ENCODE measurements at regions not wholly inside any gene's neighbourhood (a gene's known extent, or its start where the extent isn't known, plus 50 kb on each side); places are given as distances from the start of the nearest gene placed in this dataset.

DNA sequence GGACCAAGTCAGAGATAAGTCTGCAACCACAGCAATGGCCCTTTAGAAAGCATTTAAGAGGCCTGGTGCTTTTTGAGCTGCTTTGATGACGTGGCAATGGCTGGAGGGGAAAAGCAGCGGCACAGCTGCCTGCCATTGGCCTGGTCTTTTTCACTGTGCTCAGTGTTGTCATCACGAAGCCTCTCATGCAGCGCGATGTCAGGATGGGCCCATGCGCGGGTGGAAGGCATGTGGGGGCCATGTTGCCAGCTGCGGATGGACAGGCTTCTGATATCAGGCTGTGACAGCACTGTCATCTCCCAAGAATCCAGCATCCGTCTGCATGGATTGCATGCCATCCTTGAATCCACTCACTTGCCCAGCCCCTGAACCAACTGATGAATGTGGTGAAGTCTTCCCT lies 204.5 kb downstream of the ACKR3 start:
- WGBS, 2 donors: 73 to 91% methylated on average over 9 of the region's 9 CpGs
- no peak for DNase-seq
- Histone ChIP-seq H3K4me1 (no peaks in the 10 kb centered on the region), H3K9me3 (no peaks in the 10 kb centered on the region), H3K27me3 (no peaks in the 10 kb centered on the region), H3K36me3 (no peaks in the 10 kb centered on the region), H3K4me3 (no peak overlapping the region), H3K27ac (no peak overlapping the region)
- no peak for TF ChIP-seq EP300 (IDR thresholded peaks at IDR 0.05)
- intact Hi-C loops (cut with DNase I): no loop called here

DNA sequence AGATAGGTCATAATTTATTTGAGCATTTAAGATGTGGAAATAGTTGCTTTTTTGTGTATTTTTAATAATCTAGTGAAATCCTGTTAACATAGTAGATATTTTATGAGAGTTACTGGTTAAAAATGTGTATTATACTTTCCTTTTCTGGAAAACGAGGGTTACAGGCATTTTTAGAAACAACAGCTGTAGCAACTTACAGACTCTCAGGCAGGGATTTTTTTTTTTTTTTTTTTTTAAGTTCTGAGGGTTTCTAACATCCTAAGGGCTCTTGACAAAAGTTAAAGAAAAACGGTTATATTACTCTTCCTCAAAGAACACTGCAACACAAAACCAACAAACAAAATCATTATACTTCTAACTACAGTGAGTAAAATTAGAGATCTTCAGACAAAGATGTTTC lies 205.9 kb downstream of the ACKR3 start:
- 10 to 43% methylated on average over 2 of the region's 2 CpGs for WGBS, 2 donors
- DNase-seq: no peak
- intact Hi-C loops (cut with DNase I): no loop called here

DNA sequence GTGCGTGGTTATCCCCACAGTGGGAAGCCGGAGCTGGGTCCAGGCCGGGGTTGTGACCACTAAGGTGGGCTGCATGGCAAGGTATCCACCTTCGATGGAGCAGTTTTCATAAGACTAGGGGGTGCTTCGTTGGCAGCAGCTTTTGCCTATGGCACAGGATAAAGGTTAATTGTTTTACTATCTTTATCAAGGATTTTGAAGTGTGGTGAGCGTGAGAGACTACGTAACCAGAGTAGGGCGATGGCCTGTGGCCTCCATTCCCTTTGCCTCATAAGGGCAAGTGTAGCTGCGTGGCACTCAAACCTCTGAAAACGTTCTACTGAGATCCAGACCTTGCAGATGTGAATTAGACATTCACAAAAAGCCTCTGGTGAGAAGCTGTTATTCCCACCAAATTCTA lies 206.6 kb downstream of the ACKR3 start:
- Histone ChIP-seq H3K27ac (no peak overlapping the region), H3K27me3 (no peaks in the 10 kb centered on the region), H3K9me3 (no peaks in the 10 kb centered on the region), H3K4me1 (no peaks in the 10 kb centered on the region), H3K4me3 (no peak overlapping the region), H3K36me3 (no peaks in the 10 kb centered on the region)
- WGBS, 2 donors: 44 to 86% methylated on average over 10 of the region's 10 CpGs
- DNase-seq: no peak
- intact Hi-C loops (cut with DNase I): no loop called here
- no peak for TF ChIP-seq EP300 (IDR thresholded peaks at IDR 0.05)
- no peak for TF ChIP-seq POLR2A (IDR thresholded peaks at IDR 0.05)
- TF ChIP-seq, protein P1, sequence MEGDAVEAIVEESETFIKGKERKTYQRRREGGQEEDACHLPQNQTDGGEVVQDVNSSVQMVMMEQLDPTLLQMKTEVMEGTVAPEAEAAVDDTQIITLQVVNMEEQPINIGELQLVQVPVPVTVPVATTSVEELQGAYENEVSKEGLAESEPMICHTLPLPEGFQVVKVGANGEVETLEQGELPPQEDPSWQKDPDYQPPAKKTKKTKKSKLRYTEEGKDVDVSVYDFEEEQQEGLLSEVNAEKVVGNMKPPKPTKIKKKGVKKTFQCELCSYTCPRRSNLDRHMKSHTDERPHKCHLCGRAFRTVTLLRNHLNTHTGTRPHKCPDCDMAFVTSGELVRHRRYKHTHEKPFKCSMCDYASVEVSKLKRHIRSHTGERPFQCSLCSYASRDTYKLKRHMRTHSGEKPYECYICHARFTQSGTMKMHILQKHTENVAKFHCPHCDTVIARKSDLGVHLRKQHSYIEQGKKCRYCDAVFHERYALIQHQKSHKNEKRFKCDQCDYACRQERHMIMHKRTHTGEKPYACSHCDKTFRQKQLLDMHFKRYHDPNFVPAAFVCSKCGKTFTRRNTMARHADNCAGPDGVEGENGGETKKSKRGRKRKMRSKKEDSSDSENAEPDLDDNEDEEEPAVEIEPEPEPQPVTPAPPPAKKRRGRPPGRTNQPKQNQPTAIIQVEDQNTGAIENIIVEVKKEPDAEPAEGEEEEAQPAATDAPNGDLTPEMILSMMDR (IDR thresholded peaks at IDR 0.05): no peak

More for the DNA sequence above, 205.9 kb downstream of the ACKR3 start:
- Histone ChIP-seq H3K4me1 (no peaks in the 10 kb centered on the region), H3K27ac (no peak overlapping the region), H3K4me3 (no peak overlapping the region), H3K27me3 (no peaks in the 10 kb centered on the region), H3K9me3 (no peaks in the 10 kb centered on the region), H3K36me3 (no peaks in the 10 kb centered on the region)
- TF ChIP-seq POLR2A (IDR thresholded peaks at IDR 0.05) (no peak), EP300 (IDR thresholded peaks at IDR 0.05) (no peak), POLR2AphosphoS5 (IDR thresholded peaks at IDR 0.05) (no peak)
- TF ChIP-seq, protein P1 (IDR thresholded peaks at IDR 0.05): no peak

DNA sequence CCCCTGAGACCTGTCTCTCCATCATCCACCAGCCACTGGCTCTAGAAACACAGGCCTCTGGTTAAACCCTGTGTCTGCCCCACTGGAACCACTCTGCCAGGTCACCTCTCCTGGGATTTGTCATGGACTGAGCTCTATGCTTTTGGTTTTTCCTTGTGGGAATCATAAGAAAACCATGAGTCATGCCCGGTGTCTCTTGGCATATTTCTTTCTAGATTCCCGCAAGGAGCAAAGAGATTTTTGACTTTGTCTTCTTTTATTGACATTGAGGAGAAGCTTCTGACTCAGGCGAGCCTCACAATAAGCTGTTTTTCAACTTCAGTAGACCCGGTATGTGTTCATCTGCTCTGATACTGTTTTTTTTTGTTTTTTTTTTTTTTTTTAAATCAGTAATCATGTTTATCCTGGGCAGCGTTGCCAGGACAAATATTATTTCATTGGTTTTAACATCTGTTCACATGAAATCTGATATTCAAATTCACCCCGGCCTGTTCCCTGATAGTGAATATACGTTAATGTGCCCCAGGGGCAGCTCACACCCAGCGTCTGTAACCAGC lies 207.1 kb downstream of the ACKR3 start:
- Histone ChIP-seq H3K9me3 (no peaks in the 10 kb centered on the region), H3K36me3 (no peaks in the 10 kb centered on the region), H3K27me3 (no peaks in the 10 kb centered on the region), H3K27ac (no peak overlapping the region), H3K4me3 (no peak overlapping the region), H3K4me1 (no peaks in the 10 kb centered on the region)
- WGBS, 2 donors: 68 to 85% methylated on average over 8 of the region's 8 CpGs
- TF ChIP-seq, protein P1 (IDR thresholded peaks at IDR 0.05): no peak
- no peak for TF ChIP-seq POLR2AphosphoS5 (IDR thresholded peaks at IDR 0.05)
- no peak for TF ChIP-seq POLR2A (IDR thresholded peaks at IDR 0.05)
- no peak for TF ChIP-seq EP300 (IDR thresholded peaks at IDR 0.05)
- intact Hi-C loops (cut with DNase I): no loop called here
- DNase-seq: no peak

DNA sequence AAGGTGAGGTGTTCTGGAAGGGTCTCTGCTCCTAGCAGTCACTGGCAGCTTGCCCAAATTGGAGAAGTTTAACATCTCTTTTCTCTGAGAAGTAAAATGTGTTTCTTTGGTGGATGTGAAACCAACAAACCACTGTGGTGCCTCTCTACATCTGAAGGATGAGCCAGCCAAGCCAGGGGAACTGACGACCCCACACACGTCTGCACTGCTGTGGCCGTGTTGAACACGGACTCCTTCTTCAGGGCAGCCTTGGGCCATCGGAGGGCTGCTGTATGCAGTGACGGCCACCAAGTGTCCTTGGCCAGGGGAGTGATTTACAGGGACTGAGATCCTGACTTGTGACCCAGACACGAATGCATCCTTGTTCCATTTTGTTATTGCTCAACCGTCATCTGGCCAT lies 207.8 kb downstream of the ACKR3 start:
- Histone ChIP-seq H3K36me3 (no peaks in the 10 kb centered on the region), H3K4me3 (no peak overlapping the region), H3K27me3 (no peaks in the 10 kb centered on the region), H3K9me3 (no peaks in the 10 kb centered on the region), H3K27ac (no peak overlapping the region), H3K4me1 (no peaks in the 10 kb centered on the region)
- DNase-seq: no peak
- TF ChIP-seq EP300 (IDR thresholded peaks at IDR 0.05): no peak
- TF ChIP-seq POLR2AphosphoS5 (IDR thresholded peaks at IDR 0.05): no peak
- TF ChIP-seq, protein P1 (IDR thresholded peaks at IDR 0.05): no peak
- TF ChIP-seq POLR2A (IDR thresholded peaks at IDR 0.05): no peak
- intact Hi-C loops (cut with DNase I): no loop called here
- WGBS, 2 donors: 83 to 87% methylated on average over 8 of the region's 8 CpGs
